Activated naive CD4-positive, alpha-beta T cell treated with Interleukin-2 at 50 U/mL for 16 hours (primary cell): ENCODE measurements at regions not wholly inside any gene's neighbourhood (a gene's known extent, or its start where the extent isn't known, plus 50 kb on each side); places are given as distances from the start of the nearest gene placed in this dataset.
"Not testable (repeated sequence)": the region's sequence is repeated elsewhere in the genome, so short reads cannot be mapped to it uniquely, and the experiment has no call there.

Experiments
- DNase-seq: peaks from one replicate; pipeline ENCODE4 v3.0.0-alpha.2; 2020

DNA sequence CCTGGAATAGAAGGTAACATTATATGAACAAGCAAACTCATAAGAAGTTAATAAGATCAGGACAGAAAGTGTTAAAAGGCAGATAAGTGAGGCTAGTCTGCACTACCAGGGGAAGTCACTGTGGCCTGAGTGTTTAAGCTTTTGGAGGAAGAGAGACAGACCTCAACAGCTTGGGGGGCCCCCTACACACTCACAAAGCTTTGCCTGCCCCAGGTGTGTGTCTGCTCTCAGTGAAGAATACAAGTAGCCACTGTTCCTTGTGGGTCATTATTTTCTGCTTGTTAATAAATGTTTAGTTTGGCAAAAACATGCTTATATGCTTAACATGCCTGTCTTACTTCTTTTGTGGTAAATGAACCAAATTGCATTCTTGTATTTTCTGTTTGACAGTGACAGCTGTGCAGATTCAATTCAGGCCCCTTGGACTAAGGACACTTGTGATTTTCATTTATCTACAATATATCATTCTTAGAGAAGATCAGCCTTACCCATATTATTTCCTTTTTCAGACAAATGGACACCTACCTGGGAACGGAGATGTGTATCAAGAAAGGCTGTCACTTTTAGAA is 50.7 kb upstream of the C12orf71 start:
- no peak for DNase-seq

DNA sequence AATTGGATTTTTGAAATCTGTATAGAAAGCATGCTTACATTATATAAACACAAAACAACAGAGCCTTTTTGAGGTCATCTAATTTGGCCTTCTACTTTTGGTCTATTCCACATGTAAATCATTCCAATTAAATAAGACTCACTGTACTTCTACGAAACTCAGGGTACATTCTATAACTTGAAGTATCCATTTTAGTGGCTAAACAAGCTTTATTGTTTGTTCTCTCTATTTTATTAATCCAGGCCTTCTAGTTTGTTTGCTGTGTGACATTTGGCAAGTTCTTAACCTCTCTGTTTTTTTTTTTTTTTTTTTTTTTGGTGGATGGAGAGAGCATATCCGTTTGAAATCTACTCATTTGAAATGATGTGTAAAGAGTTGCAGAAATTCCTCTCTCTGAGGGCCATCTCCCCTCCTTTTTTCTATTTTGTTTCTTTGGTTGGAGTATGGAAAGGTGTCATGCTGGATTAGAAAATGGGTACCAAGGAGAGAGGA is 58.1 kb upstream of the C12orf71 start:
- no peak for DNase-seq

DNA sequence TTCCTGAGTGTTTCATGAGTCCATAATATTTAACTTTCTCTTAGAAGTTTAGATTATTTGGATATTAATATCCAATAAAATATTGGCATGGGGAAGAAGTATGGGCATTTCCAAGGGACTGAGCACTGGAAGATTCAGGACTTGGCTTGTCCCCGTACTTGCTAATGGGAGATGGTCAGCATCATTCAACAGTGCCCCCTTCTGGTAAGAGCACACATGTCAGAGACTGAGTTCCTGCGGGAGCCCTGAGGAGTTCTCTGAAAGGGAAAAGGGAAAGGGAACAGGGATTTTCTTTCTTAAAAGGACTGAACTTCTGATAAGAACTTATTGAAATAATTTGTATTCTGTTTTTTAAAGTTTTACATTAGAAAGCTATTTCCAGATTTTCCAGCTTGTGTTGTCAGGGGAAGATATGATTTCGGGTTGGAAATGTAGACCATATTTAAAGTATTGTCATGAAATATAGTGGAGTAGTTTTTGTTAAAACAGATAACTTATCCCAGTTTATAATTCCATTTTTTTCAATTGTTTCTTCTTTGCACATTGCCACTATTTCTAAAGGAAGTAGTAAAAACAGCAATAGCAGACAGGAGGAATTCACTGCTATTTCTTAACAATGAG is 59.8 kb upstream of the C12orf71 start:
- DNase-seq: peak; percentile 18

DNA sequence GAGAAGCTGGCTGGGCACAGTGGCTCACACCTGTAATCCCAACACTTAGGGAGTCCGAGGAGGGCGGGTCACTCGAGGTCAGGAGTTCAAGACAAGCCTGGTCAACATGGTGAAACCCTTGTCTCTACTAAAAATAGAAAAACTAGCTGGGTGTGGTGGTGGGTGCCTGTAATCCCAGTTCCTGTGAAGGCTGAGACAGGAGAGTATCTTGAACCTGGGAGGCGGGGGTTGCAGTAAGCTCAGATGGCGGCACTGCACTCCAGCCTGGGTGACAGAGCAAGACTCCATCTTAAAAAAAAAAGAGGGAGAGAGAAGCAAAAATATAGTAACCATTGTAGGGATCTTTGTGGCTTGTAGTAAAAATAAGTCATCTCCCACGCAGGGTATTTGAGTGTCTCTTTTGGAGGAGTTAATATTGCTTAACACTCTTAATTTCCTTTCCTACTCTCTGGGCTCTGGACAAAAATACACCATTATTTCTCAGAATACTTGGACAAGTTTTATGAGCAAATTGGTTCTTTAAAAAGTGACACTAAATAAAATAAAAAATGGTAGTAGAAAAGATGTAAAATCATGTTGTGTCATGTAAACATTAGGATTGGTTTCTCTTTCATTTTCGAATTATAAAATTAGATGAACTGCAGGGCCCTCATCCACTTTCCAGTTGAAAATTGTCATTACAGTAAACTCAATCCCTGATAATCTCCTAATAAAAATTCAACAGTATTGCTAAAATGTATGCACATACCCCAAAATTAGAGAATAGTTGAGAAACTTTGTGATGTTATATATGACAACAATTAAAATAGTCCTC is 61.1 kb upstream of the C12orf71 start:
- no peak for DNase-seq

DNA sequence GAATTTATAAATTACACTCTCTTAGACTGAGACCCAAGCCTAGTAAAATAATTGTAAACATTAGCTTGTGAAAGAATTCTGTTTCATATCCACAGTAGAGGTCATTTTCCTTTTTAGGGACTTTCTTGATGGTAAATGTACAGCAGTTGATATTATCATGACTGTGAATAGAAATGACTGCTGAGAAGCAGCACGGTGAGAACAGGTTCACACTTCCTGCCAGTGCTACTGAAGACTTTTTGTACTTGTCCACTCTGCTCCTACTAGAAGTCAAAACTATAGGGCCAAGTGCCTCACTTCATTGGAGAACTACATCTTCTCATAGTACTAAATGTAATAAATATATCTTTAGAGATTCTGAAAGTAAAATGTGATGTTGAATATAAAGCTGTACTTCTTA is 63.3 kb upstream of the C12orf71 start:
- not testable (repeated sequence) for DNase-seq

DNA sequence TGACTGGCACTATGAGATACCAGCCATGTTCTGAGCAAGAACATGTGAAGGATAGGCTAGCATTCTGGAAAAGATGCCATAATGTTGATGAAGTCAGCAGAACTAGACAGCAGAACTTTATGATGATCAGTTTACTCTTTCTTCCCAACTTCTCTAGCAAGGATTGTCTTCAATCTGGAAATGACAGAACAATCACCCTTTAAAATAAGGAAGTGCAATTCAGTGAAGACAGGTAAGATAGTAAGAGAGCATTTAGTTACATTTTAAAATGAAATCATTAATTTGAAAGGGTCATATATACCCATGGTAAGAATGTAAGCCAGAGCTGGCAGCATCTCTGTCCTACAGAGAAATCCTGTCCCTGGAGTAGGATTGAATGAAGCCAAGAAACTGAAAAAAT is 66.0 kb upstream of the C12orf71 start:
- DNase-seq: no peak

DNA sequence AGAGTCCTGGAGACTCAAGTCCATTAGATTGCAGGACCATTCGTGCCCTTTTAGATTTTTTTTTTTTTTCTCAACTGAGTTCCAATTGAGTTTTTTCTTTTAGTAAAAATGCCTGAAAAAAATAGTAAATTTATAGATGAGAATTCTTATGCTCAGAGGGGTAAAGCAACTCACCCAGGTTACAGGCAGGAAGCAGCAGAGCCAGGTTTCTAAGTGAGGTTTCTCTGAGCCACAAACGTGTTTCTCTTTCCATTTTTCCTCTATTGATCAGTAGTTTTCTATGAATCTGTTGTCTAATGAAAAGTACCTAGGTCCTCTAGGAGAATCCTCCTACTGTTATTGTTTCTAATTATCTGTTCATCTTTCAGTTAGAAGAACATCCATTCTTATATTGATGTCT is 66.4 kb upstream of the C12orf71 start:
- DNase-seq: no peak

DNA sequence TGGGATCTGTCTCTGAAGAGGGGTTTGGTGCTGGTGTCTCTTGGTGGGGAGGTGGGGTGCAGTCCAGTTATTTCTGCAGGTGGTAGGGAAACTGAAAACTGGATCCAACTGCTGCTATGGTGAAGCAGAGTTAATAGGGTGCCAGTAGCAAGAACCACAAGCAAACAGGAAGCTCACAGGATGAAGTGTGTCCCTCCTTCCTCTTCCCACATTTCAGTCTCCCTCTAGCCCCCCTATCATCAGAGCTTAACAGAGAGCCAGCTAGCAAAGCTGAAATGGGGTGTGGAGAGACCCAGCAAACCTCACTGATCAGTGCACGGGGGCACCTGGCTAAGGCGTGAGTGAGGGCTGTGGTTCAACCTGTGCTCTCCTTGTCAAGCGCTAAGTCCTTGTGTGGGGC is 69.1 kb upstream of the C12orf71 start:
- no peak for DNase-seq

DNA sequence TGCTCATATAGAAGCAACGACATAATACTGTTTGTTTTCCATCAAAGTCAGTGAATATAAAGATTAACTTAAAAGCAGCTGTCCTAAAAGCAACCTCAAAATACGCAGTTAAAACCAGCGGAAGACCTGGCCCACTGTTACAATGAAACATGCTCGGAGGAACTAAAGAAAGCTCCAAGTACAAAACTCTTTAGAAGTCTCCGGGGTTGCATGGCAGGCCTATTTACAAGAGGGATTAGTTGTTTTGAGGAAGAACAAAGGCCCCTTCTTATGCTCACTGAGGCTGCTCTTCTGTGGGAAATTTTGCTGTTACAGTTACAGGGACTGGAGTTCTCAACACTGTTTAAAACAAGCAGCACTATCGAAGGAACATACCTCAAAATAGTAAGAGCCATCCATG is 75.9 kb upstream of the C12orf71 start:
- DNase-seq: no peak

DNA sequence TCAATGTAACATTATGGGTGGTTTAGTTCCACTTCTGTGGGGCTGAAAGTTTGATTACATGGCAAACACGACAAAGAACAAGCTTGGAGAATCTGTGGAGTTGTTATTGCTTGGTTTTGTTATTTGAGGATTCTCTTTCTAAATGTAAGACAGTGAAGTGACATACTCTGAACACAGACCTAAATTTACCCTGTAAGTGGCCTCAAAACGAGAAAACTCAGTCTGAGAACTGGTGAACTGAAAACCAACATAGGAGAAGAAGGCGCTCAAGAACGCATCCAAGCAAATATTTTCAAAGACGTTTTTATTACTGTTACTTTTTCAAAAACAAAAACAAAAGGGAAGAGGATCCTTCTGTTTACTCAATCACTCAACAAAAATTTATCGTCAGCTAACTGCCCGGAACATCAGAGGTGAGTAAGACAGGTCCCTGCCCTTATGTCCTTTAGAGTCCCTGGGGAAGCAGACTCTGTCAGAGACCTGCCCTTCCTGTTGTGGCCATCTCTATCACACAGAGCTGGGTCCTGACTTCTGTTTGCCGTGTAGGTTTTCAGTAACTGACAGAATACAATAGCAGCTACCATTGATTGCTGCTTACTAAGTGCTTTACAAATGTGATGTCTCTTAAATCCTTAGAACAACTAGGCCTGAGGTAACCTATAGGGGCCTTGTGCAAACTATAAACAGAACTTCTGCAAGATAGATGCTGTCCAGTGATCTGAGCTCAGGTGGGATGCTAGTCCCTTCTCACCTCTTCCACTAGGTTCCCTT is 79.3 kb upstream of the C12orf71 start:
- DNase-seq: no peak

DNA sequence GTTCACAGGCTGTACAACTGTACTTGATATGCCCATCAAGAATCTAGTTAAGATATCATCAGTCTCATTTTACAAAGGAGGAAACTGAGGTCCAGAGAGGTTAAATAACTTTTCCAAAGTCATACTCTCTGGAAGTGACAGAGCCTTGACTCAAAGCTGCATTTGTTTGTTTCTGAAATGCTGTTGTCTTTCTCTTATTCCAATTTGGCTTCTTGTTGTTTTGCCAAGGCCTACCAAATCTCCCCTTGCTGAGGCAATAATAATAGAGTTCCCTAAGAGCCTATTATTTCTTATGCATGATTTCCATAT is 79.8 kb upstream of the C12orf71 start:
- no peak for DNase-seq

DNA sequence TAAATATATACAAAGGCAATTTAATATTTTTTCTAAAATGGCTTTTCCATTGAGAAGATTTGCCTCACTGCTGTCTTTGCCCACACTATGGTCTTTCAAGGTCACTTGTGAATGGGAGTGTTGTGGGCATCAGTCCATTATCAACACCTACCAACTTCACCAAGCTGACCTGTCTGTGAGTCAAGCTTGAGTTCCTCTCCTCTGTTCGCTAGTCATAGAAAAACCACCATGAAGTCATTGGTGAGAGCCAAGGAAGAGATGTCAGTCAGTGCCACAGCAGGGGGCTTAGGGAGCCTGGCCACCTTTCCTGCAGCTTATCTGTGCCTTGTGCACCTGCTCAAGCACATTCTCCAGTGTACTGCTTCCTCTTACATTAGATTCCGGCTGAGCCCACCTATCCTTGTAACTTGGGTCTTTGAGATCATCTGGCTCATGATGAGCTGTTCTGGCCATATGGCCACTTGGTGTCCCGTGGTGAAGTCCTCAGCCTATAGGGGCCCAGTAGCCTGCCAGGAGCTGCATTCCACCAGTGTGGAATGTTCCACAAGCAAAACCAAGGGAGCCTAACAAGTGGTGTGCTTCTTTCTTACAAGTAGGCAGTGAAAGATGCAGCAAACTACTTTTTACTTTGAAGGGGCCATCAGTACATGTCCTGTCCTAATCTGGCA is 80.8 kb upstream of the C12orf71 start:
- no peak for DNase-seq

DNA sequence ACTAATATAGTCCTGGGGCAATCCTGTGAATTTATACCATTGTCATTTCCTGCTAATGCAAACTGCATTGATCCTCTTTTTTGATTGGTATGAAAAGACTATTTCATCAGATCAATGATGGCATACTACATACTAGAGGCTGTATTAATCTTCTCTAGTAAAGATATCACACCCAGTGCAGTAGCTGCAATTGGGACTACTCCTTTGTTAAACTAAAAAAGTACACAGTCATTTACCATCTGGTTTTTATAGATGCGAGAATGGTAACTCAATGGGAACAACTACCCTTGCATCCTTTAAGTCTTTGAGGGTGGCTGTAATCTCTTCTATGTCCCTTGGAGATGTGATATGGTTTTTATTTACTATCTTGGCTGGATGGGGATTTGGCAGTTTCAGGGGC is 80.2 kb upstream of the STK38L start:
- no peak for DNase-seq

DNA sequence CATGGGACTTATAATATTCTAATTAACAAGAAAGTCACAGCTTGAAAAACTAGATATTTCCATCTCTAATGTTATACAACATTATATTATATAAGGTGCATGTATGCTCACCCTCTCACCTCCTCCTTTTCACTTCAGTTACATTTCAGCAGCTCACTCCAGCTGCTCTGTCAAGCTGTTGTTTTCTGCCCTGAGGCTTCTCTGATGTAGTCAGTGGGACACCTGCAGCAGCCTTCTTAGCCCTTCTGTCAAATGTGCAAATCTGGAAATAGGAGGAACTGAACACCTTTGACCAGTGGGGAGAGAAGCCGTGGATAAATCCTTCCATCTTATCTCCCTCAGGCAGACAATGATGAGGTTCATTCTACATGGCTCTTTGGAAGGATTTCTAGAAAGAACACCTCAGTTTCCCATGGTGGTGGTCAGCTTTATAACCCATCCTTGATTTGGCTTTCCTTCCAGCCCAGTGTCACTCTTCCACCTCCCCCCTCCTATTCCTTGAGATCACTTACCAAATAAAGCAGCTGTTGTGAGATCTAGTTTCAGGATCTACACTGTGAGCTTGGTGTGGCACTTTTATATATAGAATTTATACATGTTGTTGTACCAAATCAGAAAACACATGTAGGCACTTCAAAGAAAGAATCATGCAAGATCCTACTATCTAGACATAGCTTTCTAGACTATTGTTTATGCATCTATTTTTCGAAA is 79.6 kb upstream of the STK38L start:
- no peak for DNase-seq

DNA sequence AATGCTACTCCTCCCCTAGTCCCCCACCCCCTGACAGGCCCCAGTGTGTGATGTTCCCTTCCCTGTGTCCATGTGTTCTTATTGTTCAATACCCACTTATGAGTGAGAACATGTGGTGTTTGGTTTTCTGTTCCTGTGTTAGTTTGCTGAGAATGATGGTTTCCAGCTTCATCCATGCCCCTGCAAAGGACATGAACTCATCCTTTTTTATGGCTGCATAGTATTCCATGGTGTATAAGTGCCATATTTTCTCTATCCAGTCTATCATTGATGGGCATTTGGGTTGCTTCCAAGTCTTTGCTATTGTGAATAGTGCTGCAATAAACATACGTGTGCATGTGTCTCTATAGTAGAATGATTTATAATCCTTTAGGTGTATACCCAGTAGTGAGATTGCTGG is 78.1 kb upstream of the STK38L start:
- not testable (repeated sequence) for DNase-seq

DNA sequence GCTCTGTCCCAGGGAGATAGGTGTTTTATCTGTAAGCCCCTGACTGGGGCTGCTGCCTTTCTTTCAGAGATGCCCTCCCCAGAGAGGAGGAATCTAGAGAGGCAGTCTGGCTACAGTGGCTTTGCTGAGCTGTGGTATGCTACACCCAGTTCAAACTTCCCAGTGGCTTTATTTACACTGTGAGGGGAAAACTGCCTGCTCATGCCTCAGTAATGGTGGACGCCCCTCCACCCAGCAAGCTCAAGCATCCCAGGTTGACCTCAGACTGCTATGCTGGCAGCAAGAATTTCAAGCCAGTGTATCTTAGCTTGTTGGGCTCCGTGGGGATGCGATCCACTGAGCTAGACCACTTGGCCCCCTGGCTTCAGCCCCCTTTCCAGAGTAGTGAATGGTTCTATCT is 72.6 kb upstream of the STK38L start:
- DNase-seq: not testable (repeated sequence)

DNA sequence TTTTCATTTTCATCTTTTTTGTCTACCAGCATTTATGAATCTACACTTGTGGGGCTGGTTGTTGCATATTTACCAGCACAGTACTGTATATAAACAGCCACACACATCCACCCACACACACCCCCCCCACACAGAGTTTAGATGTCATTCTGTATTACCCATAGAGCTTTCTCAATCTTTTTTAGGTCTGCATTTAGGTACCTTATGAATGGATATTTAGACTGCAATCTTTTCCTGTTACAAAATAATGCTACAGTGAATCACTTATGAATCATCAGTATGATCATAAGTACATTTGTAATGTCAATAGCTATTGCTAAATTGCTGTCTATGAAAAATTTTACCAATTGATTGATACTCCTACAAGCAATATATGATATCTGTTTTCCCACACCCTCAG is 67.3 kb upstream of the STK38L start:
- peak; percentile 40 for DNase-seq

DNA sequence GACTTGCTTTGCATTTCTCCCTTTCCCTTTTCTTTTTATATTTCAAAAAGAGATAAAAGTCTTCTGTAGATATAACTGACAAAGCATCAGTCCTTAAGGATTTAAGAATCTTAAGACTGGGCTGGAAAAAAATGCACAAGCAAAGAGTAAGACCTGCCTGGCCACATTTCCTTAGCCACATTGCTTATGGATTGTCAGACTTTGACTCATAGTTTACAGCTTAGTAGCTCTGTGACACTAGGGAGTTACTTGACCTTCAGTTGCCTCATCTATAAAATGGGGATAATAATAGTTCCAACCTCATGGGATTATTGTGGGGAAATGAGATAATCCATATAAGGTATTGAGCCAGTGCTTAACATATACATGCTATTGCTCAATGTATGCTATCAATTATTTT is 66.4 kb upstream of the STK38L start:
- no peak for DNase-seq

DNA sequence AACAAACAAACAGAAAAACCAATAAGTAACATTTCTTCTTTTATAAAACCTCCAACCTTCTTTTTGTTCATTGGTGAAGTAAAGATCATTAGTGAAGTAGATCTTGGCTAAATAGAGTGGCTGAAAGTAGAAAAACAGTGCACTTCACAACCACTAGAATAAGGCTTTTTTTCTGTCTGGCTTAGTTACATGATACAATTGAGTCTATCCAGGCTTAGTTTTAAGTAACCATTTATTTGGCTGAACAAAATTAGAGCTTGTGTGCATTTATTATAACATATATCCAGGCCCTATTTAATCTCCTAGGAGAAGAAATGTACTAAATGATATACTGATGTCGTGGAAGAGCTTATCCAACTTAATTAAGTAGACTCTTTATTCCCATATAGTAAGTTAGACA is 65.8 kb upstream of the STK38L start:
- no peak for DNase-seq

DNA sequence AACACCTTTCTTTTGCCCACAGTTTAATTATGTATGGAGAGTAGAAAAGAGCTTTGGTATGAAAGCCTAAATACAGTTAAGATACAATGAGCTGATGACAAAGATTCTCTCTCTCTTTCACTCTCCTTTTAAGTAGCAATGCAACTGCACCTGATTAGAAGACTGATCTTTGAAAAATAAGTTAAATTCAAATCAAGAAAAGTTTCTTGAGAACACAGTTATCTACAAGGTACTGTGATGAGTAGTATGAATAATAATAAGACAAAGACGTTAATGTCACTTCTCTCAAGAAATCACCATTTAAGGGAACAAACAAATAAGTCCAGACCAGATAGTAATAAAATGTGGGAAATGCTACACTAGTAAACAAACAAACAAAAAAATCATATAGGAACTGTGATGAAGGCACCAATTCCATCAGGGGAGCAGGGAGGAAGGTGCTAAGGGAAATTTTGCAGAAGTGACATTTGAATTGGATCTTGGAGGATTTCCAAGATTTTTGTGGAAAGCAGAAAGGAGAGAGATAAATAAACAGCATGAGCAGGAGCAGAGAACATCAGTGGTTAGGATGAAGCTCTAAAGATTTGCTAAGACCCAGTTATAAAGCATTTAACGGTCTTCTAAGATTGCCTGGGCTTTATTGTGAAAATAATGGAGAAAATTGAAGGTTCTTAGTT is 65.2 kb upstream of the STK38L start:
- no peak for DNase-seq

DNA sequence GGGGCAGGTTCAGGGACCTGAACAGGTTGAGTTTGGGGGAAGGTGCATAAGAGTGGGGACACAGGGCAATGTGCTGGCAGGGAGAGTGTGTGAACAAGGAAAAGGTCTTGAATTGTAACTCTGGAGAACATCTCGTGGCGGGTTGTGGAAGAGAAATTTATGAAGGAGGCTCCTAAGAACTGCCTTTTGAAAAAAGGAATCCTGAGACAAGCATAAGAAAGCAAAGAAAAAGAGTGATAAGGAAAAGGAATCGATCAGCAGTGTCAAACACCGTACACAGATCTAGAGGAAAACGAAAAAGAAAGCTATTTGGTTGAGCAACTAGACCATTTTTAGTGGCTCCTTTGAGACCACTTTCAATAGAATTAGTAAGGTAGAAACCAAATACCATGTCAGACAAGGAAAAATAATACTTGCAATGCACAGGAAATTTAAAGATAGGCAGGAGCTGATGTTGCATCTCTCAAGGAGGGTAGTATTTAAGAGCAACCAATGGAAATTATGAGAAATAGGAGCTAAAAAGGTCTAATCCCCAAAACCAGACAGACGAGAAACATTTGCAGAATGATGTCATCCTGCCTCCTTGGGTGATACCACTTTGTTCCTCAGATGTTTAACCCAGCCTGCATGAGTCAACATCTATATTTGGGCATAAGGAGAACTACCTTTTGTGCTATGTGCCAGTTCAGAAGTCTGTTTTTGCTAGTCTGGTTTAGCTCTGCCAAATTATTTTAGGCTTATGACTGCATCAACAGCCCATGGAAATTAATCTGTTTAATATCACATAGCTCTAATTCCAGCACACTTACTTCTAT is 64.5 kb upstream of the STK38L start:
- DNase-seq: peak; percentile 6
